GM23338 (cell line): ENCODE measurements at regions not wholly inside any gene's neighbourhood (a gene's known extent, or its start where the extent isn't known, plus 50 kb on each side); places are given as distances from the start of the nearest gene placed in this dataset.

ENCODE experiments used
- ATAC-seq: fragments of 200-7000 bp; cut with Tn5 transposase; 3 replicates; pipeline ENCODE4 v1.9.1; 2020
- DNase-seq: peaks from one replicate; pipeline ENCODE4 v3.0.0-alpha.2; 2015; ENCODE audit warnings: low spot score
- H2AFZ ChIP-seq: fragments of 200-600 bp; sonication (generic); 2 replicates; pipeline ENCODE4 v1.8.0; 2016; ENCODE audit warnings: antibody characterized with exemption, mild to moderate bottlenecking, moderate library complexity
- H3F3A ChIP-seq: fragments of 200-600 bp; sonication (generic); replicated peaks from 2 replicates; pipeline ENCODE4 v1.8.0; 2017; ENCODE audit warnings: antibody characterized with exemption, mixed run types, low read depth
- H3K27ac ChIP-seq: fragments of 200-600 bp; sonication (generic); 2 replicates; pipeline ENCODE4 v1.6.1; 2016; ENCODE audit warnings: low read depth
- H3K27me3 ChIP-seq: fragments of 200-600 bp; sonication (generic); 2 replicates; pipeline ENCODE4 v1.8.0; 2016; ENCODE audit warnings: mild to moderate bottlenecking, mixed run types, moderate library complexity; ENCODE audit not compliant: insufficient read depth
- H3K36me3 ChIP-seq: fragments of 200-600 bp; sonication (generic); 2 replicates; pipeline ENCODE4 v1.8.0; 2016; ENCODE audit warnings: mild to moderate bottlenecking; ENCODE audit not compliant: insufficient read depth
- H3K4me1 ChIP-seq: fragments of 200-600 bp; sonication (generic); 2 replicates; pipeline ENCODE4 v1.8.0; 2016; ENCODE audit warnings: mild to moderate bottlenecking, moderate library complexity; ENCODE audit not compliant: insufficient read depth
- H3K4me2 ChIP-seq: fragments of 200-600 bp; sonication (generic); 2 replicates; pipeline ENCODE4 v1.7.1; 2017; ENCODE audit warnings: mixed run types
- H3K4me3 ChIP-seq: fragments of 200-600 bp; sonication (generic); 2 replicates; pipeline ENCODE4 v1.6.1; 2016; ENCODE audit warnings: mixed run types
- H3K79me2 ChIP-seq: fragments of 200-600 bp; sonication (generic); replicated peaks from 2 replicates; pipeline ENCODE4 v1.8.0; 2017; ENCODE audit warnings: mild to moderate bottlenecking; ENCODE audit not compliant: insufficient read depth
- H3K9me2 ChIP-seq: fragments of 200-600 bp; sonication (generic); 2 replicates; pipeline ENCODE4 v1.8.0; 2017; ENCODE audit not compliant: insufficient read depth
- H4K20me1 ChIP-seq: fragments of 200-600 bp; sonication (generic); replicated peaks from 2 replicates; pipeline ENCODE4 v1.8.0; 2017; ENCODE audit warnings: mild to moderate bottlenecking; ENCODE audit not compliant: insufficient read depth
- H3K27ac Mint-ChIP-seq: 2 replicates; pipeline ENCODE4 v1.8.0; 2020; ENCODE audit warnings: inconsistent platforms, mild to moderate bottlenecking, moderate library complexity, mixed read lengths
- H3K27me3 Mint-ChIP-seq: 3 replicates; pipeline ENCODE4 v1.8.0; 2022; ENCODE audit warnings: low read depth, mild to moderate bottlenecking, moderate library complexity, mixed read lengths, inconsistent platforms; ENCODE audit not compliant: insufficient read depth, poor library complexity
- H3K36me3 Mint-ChIP-seq: 3 replicates; pipeline ENCODE4 v1.8.0; 2021; ENCODE audit warnings: low read depth, mild to moderate bottlenecking, inconsistent platforms, moderate library complexity, mixed read lengths
- H3K4me1 Mint-ChIP-seq: 3 replicates; pipeline ENCODE4 v1.8.0; 2020; ENCODE audit warnings: mild to moderate bottlenecking, inconsistent platforms, mixed read lengths
- H3K4me3 Mint-ChIP-seq: 3 replicates; pipeline ENCODE4 v1.8.0; 2021; ENCODE audit warnings: moderate library complexity, mild to moderate bottlenecking, inconsistent platforms, mixed read lengths
- H3K9me3 Mint-ChIP-seq: 3 replicates; pipeline ENCODE4 v1.8.0; 2020; ENCODE audit warnings: moderate library complexity, mild to moderate bottlenecking, inconsistent platforms, mixed read lengths
- CREB1 ChIP-seq: fragments of 250-450 bp; sonication (Bioruptor Pico); IDR thresholded peaks from 2 replicates; pipeline ENCODE4 v1.5.0; 2020; ENCODE audit warnings: low read depth, mild to moderate bottlenecking, moderate library complexity
- EZH2 ChIP-seq: fragments of 200-600 bp; sonication (generic); IDR thresholded peaks from one replicate; pipeline ENCODE4 v1.8.0; 2017; ENCODE audit warnings: antibody characterized with exemption, mild to moderate bottlenecking, low read depth; ENCODE audit not compliant: unreplicated experiment
- JUNB ChIP-seq: IDR thresholded peaks from one replicate; pipeline ENCODE4 v1.6.1; 2016; ENCODE audit warnings: antibody characterized with exemption; ENCODE audit not compliant: unreplicated experiment
- NANOG ChIP-seq: IDR thresholded peaks from 2 replicates; pipeline ENCODE4 v1.6.1; 2016; ENCODE audit warnings: antibody characterized with exemption, borderline replicate concordance
- POLR2AphosphoS5 ChIP-seq: IDR thresholded peaks from 2 replicates; pipeline ENCODE4 v1.6.1; 2016; ENCODE audit warnings: antibody characterized with exemption, low read depth
- TF ChIP-seq, protein P1 (sequence below): IDR thresholded peaks from one replicate; pipeline ENCODE4 v1.6.1; 2018; ENCODE audit warnings: antibody characterized with exemption; ENCODE audit not compliant: unreplicated experiment
- TF ChIP-seq, protein P2 (sequence below), 2 experiments: fragments of 200-600 bp in 1 of 2; sonication (generic) in 1 of 2; conservative IDR thresholded peaks; 2 replicates each; pipeline versions ENCODE4 v1.5.1 to v1.6.1; 2016 to 2017; ENCODE audit warnings: antibody characterized with exemption in 2 of 2, low read depth in 2 of 2, mild to moderate bottlenecking in 2 of 2, moderate library complexity in 1 of 2
- TF ChIP-seq, protein P3 (sequence below): IDR thresholded peaks from 2 replicates; pipeline ENCODE4 v1.6.1; 2016; ENCODE audit warnings: antibody characterized with exemption

DNA sequence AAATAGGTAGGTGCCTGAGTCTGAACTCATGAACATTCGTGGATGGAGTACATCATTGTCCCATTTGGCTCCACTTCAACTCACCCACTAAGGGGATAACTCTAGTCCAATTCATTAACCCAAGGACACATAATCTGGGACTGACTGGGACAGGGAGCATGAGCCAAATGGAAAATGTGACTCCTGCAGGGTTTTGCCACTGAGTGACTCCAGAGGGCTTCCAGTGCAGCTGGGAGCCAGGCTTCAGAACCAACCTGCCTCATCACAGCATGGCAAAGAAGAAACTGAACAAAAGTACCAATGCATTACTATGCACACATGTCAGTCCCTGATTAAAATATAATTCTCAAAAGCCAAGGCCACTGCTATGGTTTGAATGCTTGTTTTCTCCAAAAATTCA is 159.7 kb upstream of the SNX2 start:
- TF ChIP-seq, protein P1, sequence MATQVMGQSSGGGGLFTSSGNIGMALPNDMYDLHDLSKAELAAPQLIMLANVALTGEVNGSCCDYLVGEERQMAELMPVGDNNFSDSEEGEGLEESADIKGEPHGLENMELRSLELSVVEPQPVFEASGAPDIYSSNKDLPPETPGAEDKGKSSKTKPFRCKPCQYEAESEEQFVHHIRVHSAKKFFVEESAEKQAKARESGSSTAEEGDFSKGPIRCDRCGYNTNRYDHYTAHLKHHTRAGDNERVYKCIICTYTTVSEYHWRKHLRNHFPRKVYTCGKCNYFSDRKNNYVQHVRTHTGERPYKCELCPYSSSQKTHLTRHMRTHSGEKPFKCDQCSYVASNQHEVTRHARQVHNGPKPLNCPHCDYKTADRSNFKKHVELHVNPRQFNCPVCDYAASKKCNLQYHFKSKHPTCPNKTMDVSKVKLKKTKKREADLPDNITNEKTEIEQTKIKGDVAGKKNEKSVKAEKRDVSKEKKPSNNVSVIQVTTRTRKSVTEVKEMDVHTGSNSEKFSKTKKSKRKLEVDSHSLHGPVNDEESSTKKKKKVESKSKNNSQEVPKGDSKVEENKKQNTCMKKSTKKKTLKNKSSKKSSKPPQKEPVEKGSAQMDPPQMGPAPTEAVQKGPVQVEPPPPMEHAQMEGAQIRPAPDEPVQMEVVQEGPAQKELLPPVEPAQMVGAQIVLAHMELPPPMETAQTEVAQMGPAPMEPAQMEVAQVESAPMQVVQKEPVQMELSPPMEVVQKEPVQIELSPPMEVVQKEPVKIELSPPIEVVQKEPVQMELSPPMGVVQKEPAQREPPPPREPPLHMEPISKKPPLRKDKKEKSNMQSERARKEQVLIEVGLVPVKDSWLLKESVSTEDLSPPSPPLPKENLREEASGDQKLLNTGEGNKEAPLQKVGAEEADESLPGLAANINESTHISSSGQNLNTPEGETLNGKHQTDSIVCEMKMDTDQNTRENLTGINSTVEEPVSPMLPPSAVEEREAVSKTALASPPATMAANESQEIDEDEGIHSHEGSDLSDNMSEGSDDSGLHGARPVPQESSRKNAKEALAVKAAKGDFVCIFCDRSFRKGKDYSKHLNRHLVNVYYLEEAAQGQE = no peak
- TF ChIP-seq POLR2AphosphoS5 (no peak), CREB1 (no peak), JUNB (no peak)
- TF ChIP-seq, protein P2, sequence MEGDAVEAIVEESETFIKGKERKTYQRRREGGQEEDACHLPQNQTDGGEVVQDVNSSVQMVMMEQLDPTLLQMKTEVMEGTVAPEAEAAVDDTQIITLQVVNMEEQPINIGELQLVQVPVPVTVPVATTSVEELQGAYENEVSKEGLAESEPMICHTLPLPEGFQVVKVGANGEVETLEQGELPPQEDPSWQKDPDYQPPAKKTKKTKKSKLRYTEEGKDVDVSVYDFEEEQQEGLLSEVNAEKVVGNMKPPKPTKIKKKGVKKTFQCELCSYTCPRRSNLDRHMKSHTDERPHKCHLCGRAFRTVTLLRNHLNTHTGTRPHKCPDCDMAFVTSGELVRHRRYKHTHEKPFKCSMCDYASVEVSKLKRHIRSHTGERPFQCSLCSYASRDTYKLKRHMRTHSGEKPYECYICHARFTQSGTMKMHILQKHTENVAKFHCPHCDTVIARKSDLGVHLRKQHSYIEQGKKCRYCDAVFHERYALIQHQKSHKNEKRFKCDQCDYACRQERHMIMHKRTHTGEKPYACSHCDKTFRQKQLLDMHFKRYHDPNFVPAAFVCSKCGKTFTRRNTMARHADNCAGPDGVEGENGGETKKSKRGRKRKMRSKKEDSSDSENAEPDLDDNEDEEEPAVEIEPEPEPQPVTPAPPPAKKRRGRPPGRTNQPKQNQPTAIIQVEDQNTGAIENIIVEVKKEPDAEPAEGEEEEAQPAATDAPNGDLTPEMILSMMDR (conservative IDR thresholded peaks at IDR 0.05; ENCODE audit: low read depth in 2 of 2) = 0 out of 4 replicates have a peak, but pooled peaks of 1 of the 2 experiments have one; percentile 5
- DNase-seq = no peak

DNA sequence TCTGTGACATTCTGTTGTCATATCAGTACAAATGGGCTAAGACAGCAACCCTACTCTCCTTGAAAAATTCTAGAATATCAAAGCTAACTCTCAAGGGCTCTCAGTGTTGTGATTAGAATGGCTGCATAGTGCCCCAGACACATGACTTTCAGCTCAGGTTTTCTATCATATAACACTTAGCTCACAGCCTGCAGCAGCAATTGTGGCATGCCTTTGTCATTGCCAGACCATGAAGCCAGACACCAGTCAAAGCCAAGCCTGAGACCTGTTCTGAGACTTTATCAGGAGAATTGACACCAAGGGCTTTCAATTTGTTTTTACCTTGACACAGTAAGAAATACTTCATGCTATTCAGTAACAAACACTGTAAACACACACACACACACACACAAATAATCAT is 159.0 kb upstream of the SNX2 start:
- no peaks in the 10 kb centered on the region for H3K36me3 ChIP-seq
- H3K4me3 Mint-ChIP-seq = no peak overlapping the region
- H3K27me3 Mint-ChIP-seq = peaks cover 2% of the 10 kb centered on the region
- ATAC-seq = no peak
- H3K4me1 ChIP-seq = peaks cover 6% of the 10 kb centered on the region; the same call in 1 of the 2 replicates
- no peaks in the 10 kb centered on the region for H3K36me3 Mint-ChIP-seq
- H3K79me2 ChIP-seq = no peaks in the 10 kb centered on the region
- no peak overlapping the region for H3K4me2 ChIP-seq
- H3K27ac Mint-ChIP-seq = no peak overlapping the region
- 0 out of 2 replicates have a peak, but pooled peaks cover 2% of the 10 kb centered on the region for H3K9me2 ChIP-seq
- no peak overlapping the region for H3K27ac ChIP-seq
- H2AFZ ChIP-seq = no peak overlapping the region
- H3K27me3 ChIP-seq = no peaks in the 10 kb centered on the region
- no peaks in the 10 kb centered on the region for H3F3A ChIP-seq
- DNase-seq = no peak
- H3K4me3 ChIP-seq = no peak overlapping the region
- no peaks in the 10 kb centered on the region for H3K9me3 Mint-ChIP-seq
- peaks cover 16% of the 10 kb centered on the region for H3K4me1 Mint-ChIP-seq
- no peaks in the 10 kb centered on the region for H4K20me1 ChIP-seq
- TF ChIP-seq, protein P3, sequence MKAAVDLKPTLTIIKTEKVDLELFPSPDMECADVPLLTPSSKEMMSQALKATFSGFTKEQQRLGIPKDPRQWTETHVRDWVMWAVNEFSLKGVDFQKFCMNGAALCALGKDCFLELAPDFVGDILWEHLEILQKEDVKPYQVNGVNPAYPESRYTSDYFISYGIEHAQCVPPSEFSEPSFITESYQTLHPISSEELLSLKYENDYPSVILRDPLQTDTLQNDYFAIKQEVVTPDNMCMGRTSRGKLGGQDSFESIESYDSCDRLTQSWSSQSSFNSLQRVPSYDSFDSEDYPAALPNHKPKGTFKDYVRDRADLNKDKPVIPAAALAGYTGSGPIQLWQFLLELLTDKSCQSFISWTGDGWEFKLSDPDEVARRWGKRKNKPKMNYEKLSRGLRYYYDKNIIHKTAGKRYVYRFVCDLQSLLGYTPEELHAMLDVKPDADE = no peak
- TF ChIP-seq CREB1 (no peak), EZH2 (no peak), JUNB (no peak), NANOG (no peak)
- TF ChIP-seq, protein P1 = no peak

More for the DNA sequence above, 159.7 kb upstream of the SNX2 start:
- Histone ChIP-seq H3K4me2 (no peak overlapping the region), H4K20me1 (no peaks in the 10 kb centered on the region), H3F3A (no peaks in the 10 kb centered on the region), H3K4me3 (no peak overlapping the region), H3K79me2 (no peaks in the 10 kb centered on the region), H3K36me3 (no peaks in the 10 kb centered on the region), H3K27ac (no peak overlapping the region), H2AFZ (peak overlapping the region; percentile 15; the same call in 1 of the 2 replicates), H3K4me1 (peaks cover 6% of the 10 kb centered on the region; the same call in 1 of the 2 replicates), H3K9me2 (0 out of 2 replicates have a peak, but pooled peaks cover 2% of the 10 kb centered on the region), H3K27me3 (no peaks in the 10 kb centered on the region)
- H3K9me3 Mint-ChIP-seq = no peaks in the 10 kb centered on the region
- H3K4me3 Mint-ChIP-seq = no peak overlapping the region
- ATAC-seq = no peak
- H3K36me3 Mint-ChIP-seq = no peaks in the 10 kb centered on the region
- H3K27me3 Mint-ChIP-seq = peaks cover 2% of the 10 kb centered on the region
- H3K27ac Mint-ChIP-seq = no peak overlapping the region
- H3K4me1 Mint-ChIP-seq = peaks cover 16% of the 10 kb centered on the region
